Activated CD4-positive, alpha-beta T cell treated with anti-CD3 and anti-CD28 coated beads, Interleukin-2, amount 50 U/mL, for 4 hours (primary cell): ENCODE measurements at regions not wholly inside any gene's neighbourhood (a gene's known extent, or its start where the extent isn't known, plus 50 kb on each side); places are given as distances from the start of the nearest gene placed in this dataset.
"Not testable (repeated sequence)": the region's sequence is repeated elsewhere in the genome, so short reads cannot be mapped to it uniquely, and the experiment has no call there.

Experiments
- DNase-seq, 2 experiments: peaks; one replicate each; pipeline ENCODE4 v3.0.0-alpha.2; 2020

DNA sequence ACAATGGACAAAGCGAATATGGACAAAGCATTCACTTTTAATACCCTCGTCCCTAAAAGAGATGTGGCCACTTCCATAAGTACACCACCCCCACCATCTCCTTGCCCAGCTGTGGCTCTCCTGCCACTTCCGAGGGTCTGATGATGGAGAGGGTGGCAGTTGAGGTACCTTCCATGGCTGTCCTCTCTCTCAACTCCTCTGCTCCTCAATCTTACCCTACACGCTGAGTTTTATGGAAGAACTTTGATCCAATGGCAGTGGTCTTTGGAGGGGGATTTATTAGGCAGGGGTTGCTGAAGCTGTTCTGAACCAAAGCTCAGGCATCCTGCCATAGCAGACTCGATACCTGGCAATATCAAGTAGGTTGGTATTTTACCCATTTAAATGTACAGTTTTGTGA is 413.0 kb downstream of the TSHZ3 start:
- no peak for DNase-seq

DNA sequence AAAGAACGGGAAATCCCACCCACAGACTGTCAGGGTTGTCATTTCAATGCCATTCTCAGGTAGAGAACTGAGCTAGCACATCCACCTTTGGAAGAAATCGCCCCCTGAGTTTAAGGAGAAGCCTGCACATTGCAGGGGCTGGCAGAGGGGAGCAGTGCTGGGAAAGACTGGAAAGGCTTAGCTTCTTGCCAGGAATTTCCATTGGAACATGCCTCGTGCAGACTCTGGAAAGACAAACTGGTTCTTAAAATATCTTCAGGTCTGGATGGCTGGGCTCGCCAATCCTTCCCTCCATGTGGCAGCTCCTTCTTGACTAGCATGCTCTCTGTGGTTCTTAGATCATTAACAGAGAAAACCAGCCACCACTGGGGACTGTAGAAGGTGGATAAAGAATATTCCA is 414.1 kb downstream of the TSHZ3 start:
- no peak for DNase-seq

DNA sequence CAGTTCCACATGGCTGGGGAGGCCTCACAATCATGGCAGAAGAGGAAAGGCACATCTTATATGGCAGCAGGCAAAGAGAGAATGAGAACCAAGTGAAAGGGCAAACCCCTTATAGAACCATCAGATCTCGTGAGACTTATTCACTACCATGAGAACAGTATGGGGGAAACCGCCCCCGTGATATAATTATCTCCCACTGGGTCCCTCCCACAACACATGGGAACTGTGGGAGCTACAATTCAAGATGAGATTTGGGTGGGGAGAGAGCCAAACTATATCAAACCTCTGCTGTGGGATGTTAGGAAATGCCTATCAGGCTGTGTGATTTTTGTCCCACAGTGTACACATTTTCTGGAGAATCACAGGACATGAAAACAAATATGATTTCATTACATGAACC is 415.8 kb downstream of the TSHZ3 start:
- DNase-seq = not testable (repeated sequence)

DNA sequence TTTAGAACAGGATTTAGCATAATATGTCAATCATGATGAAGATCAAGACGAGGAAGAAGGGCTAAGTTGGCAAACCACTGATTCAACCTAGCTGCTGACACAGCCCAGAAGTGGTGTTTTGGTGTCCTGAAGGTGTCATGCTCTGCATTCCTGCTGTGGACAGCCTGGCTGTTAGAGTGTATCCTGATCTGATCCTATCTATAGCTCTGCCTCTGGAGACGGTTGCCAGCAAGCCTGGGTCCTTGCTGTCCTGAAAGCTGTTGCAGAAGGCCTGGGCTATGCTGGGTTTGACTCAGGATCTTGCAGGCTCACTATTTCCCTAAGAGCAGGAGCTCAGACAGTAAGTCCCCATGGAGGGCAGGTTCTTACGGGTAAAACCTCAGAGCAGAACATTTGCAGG is 416.4 kb downstream of the TSHZ3 start:
- DNase-seq = no peak

DNA sequence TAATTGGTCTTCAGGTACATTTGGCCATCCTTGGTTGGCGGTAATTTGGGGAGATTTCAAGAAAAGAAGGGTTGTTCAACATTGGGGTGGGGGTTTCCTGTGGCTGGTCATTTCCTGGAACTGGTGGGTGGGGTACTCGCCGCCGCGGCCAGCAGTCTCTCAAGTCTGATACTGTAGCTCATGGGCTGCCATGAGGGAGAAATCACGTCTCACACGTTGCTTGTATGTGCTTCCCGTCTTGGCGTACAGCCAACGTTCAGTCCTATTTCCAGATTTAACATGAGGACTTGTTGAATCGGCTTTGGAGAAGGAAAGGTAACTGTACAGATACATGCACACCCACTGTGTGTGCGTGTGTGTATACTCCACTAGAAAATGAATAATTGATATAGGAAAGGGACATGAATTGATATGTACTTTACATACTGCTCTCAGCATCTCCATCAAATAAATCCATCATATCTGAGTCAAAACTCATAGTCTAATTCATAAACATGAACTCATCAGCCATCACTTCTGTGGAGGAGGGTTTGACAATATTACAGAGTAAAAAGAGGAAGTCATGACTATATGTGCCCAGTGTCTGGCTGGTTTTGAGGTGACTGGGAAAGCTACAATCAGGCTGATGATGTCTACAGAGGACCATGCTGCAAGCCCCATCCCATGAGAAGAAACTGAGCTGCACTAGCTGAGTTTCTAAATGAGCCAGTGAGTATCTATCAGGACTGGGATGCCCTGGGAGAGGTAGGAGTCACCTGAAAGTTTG is 418.1 kb downstream of the TSHZ3 start:
- DNase-seq = no peak

DNA sequence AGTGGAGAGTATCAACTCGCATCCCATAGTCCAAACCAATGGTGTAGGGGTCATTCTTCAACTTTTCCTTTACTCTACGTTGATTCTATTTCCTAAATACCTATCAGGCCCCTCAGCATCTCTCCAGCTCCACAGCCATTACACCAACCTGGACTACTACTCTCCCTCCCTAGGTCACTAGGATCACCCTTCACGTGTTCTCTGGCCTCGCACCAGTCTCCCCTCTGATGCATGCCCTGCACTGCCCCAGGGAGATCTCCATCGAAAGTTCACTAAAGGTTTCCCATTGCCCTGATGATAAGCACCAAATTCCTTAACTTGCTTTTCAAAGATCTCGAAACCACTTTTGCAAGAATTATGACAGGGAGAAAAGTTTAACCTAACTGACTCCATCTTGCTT is 421.5 kb downstream of the TSHZ3 start:
- DNase-seq = no peak

DNA sequence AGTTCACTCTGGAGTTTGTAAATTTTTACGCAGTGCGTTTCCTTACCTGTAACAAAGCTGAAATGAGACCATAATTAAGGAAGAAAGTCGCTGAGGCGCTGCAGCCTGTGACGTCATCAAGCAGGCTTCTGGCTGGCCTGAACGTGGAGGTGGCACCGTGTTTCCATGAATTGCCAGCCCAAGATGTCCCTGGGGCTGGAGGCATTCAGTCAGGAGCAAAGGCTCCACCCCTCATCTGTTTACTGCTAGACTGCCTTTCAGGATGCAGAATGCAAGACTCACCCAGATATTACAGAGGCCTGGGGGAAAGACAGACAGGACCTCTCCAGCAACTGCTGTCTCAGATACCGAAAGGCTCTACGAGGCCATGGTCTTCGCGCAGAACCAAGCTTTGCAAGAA is 424.6 kb downstream of the TSHZ3 start:
- DNase-seq = no peak

DNA sequence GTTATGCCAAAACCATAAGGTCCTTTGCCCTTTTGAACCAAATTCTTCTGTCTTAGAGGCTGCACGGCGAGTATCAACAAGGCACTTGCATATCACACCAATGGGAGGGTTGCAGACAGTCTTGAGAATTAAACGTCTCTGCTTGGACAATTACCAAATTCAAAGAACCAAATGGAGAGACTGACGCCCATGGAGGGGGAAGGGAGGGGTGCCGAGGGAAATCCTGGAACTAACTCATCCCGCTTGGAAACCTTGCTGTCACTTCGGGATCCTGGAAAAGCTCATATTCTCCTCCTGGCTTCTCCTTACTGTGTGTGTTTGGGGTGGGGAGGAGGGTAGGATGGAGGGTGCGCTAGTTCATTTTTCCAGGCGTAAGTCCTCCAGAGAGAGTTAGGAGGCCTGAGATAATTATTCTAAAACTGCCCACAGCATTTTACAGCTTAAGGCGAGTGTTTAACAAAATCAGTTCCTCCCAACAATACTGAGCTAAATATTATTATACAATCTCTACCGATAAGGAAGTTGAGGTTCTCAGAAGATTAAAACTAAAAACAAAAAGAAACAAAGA is 425.1 kb downstream of the TSHZ3 start:
- DNase-seq = no peak

DNA sequence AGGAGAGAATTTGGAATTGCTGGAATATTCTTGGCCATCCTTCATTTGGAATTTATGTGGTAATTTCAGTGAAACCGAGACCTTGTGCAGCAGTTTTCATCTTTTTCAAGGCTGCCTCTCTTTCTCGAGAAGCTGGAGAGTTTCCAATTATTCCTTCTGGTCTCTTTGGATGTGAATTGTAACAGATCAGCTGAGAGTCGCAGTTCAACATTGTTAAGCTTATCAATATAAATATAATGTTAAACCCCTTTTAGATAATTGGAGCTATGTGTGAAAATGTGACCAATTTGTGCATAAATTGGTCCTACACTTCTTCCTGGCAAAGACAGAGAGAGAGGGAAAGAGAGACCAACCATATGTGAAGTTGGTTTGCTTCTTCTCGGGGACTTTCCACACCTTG is 425.6 kb downstream of the TSHZ3 start:
- DNase-seq = no peak

DNA sequence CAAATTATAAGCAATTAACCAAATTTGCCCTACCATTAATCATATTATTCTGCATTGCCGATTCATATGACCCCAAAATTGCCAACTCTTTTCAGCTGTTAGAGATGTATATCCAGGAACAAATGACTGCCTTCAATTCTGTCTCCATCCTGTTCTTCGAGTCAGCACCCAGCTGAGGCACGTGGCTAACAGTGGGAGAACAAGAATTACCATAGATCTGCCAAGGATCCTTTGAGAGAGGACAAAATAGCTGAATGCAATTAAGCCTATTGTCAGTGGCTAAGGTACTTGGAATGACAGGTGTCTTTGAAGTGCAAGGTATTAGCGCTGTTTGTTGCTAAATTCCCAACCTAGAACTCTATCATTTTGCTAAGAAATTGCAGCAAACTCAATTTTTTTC is 426.1 kb downstream of the TSHZ3 start:
- DNase-seq = no peak

DNA sequence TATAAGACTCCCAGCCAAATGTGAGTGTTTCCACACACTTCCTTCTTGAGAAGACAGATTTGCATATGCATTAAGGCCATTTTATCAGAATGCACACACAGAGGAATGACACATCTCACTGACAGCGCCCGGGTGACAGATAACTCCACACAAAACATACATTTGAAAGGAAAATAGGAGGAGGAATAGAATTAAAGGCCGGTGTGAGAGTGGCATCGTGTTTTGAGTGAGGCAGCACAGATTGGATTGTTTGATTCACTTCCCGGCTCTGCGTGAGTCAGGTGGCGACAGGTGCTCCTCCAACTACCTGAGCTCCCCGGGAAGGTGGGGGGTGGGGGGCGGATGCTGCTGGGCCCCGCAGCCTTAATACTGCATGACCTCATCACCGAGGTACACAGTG is 429.0 kb downstream of the TSHZ3 start:
- no peak for DNase-seq

DNA sequence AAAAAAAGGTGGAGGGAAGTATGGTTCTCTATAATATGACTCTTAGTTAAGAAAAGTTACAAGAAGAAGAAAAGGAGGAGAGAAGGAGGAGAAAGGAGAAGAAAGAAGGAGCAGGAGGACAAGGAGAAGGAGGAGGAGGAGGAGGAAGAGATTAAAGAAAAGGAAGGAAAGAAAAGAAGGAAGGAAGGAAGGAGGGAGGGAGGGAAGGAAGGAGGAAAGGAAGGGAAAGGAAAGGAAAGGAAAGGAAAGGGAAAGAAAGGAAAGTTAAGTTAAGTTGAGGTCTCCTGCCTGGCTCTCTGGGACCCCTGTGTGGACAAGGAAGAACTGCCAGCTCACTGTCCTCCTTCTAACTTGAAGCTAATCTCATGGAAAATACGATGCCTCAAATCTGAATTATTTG is 429.5 kb downstream of the TSHZ3 start:
- no peak for DNase-seq

DNA sequence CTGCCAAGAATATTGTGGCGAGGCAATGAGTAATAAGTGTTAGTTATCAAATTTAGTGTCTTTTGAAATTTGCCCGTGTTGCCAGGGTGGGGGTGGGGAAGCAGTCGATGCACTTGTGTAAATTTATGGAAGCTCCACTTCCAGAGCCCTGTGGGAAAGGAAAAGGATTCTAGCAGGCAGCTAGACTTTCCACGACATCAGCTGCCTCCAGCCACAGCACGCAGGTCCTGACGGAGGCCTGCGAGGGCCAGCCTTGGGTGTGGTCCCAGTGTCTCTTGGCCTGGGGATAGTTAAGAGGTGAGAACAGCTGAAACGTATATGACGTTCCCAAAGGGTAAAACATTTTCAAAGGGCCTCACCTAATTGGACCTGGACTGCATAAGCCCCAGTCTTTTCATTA is 433.0 kb downstream of the TSHZ3 start:
- no peak for DNase-seq

DNA sequence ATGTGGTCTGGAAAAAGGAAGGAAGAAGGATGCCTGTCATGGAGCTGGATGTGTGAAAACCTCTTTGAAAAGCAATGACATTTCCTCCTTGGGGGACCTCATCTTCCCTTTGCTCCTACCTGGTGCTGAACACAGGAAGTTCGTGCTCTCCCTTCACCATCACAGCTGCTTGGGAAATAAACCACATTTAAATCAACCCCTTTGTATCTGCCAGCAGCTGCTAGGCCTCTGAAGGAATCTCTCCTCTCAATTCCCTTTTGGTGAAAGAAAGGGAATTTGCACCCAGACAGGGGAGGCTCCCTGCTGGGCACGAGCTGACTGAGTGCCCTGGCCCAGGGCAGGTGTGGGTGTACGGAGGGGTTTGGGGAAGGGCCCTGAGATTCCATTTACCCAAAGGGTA is 437.7 kb downstream of the TSHZ3 start:
- DNase-seq = no peak

DNA sequence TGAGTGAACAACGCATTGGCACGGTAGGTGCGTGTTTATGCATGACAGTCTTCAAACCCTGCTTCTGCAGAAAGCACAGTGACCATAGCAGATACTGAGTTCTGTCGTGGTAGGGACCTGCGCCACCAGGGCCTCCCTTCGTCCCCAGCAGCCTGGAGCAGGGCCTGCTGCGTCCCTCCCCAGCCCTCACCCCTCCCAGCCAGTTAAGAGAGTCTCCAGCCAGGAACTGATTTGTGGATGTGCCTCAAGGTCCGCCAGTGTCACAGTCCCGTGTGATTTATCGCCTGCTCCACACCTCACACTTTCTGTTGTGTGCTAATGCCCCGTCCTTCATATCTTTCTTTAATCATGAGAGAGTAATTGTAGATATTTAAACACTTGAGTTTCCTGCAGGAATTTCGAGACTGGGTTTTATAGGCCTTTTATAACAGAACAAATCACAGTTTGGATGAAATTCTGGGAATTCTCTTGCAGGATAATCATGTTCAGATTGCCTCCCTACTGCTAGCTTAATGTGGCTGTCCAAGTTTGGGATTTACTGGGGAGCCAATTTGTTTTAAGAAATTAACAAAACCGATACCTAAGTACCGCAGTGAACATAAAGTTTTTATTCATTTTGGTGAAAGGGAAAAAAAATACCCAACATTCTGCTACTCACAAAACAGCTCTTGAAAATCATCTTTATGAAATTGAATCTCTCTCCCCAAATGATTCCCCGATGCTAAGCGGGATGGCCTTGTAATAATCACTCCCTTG is 438.6 kb downstream of the TSHZ3 start:
- DNase-seq = no peak

DNA sequence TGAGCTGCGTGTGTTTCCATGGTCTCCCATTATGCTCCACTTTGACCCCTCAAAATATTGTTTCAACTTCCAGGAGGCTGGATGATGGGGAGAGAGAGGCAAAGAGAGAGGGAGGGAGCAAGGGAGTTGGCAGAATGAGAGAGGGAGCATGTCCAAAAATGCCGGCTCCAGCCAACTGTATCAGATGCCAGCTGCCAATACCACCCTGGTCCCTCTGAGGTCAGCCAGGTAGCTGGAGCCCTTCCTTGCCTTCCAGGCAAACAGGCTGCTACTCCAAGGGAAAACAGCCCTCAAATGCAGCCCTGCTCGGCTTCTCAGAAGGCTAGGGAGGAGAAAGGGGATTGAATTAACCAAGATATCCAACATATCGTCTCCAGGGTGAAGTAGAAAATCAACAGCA is 440.0 kb downstream of the TSHZ3 start:
- no peak for DNase-seq

DNA sequence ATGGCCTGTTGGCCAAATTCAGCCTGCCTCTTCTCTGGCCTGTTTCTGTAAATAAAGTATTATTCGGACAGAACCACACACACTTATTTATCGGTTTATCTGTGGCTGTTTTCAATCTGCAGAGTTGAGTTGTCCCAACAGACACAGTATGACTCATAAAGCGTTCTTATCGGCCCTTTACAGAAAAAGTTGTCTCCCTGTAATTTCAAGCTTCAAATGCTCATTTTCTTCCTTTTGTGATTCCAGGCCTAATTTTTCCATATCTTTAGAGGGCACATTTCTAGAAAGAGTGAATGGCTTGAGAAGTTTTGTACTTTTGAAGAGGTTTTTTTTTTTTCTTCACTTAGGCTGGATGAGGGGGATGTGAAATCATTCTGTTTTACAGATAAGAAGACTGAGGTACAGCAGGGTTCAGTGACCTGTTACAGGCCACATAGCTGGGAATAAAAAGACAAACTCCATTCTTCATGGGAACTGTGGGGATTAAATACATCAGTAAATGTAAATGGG is 440.9 kb downstream of the TSHZ3 start:
- no peak for DNase-seq

DNA sequence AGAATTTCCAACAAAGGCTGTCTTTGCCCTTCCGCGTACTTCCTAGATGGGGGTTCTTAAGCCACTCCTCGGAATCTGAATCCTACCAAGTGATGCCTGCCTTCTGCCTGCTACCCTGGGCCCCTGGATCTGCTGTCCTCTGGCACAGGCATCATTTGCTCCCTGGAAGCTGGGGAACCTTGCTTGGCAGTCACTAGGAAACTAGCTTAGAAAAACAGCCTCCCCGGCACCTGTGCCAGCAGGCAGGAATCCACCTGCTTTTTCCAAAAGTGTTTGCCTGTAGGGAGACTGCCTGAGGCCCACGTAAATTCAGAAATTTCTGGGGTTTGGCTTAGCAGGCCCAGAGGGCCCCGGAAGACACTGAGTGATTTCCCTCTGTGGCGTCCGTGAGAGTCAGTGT is 442.4 kb downstream of the TSHZ3 start:
- DNase-seq = no peak

DNA sequence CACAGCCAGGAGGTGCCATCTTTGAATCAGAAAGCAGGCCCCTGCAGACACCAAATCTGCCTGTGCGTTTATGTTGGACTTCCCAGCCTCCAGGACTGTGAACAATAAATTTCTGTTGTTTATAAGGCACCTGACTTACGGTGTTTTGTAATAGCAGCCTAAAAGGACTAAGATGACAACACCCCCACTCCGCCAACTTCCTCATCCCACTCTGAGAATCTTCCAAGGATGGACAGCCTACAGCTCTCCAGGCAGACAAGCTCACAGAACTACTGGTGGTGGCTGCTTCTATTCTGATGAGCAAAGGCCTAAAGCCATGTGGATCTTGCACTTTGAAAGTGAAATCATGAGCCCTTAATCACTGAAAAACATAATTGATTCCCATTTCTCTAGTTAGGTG is 449.2 kb downstream of the TSHZ3 start:
- no peak for DNase-seq

DNA sequence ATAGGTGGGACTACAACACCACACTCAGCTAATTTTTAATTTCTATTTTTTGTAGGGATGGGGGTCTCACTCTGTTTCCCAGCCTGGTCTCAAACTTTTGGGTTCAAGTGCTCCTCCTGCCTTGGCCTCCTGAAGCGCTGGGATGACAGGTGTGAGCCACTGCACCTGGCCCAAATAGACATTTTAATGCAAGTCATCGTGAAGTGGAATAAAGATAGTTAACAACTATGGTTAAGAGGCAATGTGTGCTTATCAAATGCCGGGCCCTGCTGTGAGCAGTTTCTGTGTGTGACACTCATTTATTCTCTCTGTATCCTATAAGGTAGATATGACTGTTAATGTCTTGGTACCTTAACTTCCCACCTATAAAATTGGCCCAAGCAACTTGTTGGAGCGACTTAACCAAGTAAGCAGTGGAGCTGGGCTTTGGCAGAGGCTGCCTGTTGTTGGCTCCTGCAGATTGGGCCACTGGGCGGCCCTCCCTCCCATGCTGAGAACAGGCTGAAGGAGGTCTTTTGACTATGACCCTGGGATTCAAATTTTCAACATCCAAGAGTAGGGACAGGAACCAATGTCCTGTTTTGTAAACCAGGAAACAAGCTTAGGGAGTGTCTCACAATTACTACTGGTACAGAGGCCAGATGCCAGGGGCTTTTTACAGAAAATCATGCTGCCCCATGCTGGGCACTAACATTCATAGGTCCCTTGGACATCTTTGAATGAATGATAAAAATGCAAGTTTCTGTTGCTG is 450.7 kb downstream of the TSHZ3 start:
- no peak for DNase-seq

DNA sequence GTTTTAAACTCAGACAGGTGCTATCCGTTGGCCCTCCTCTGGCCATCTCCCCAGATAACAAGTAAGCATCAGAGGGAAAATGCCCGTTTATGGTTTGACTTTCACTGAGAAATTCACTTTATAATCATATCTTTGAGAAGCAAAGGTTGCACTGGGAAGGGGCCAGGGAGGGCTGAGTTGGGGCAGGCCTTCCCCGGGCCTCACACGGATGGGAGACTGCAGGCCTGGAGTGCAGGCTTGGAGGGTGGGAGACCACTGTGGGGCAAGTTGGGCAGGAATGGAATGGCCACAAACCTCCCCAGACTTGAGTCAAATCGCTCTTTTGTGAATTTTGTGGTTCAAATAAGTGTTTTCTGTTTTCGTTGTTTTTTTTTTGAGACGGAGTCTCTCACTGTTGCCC is 451.7 kb downstream of the TSHZ3 start:
- no peak for DNase-seq

DNA sequence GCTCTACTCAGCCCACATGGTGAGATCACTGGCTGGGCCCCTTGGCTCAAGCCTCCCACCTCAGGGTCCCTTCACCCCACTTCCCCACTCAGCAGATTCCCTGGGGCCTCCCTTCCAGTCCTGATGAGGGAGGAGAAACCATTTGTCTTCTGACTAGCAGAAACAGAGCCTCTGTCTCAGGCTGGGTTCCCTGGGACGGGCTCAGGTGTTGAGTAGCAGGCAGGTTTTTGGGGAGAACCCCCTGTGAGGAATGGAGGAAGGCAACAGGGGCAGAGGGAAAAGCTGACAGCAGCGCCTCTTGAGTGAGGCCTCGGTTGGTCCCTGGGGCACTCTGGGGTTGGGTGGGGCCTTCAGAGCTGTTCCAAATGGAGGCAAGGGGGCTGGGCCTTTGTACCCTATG is 452.2 kb downstream of the TSHZ3 start:
- DNase-seq = no peak

DNA sequence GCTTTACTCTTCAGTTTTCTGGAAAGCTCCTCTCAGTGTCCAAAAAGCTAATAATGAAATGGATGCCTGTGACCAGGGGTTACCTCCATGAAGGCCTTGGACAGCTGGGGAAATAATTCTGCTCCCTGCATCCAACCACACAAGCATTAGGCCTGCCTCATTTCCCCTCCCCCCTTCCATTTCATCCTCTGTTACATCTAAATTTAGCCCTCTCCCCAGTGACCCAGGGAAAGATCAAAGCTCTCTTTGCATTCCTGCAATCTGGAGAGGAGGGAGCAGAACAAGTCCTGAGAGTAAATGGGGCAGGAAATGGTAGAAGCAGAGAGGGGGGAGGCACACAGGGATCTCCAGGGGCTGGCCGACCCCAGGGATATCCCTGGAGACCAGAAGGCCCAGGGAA is 452.7 kb downstream of the TSHZ3 start:
- DNase-seq = no peak
